ENCODE measurements at regions not wholly inside any gene's neighbourhood (a gene's known extent, or its start where the extent isn't known, plus 50 kb on each side); places are given as distances from the start of the nearest gene placed in this dataset.

- Histone ChIP-seq H3K27me3 (no peaks in the 10 kb centered on the region), H3K4me1 (no peaks in the 10 kb centered on the region), H3K36me3 (no peaks in the 10 kb centered on the region), H3K4me3 (no peak overlapping the region), H3K9ac (ENCODE audit: low read depth in 2 of 2, low read length in 2 of 2) (no peak overlapping the region), H3K27ac (no peak overlapping the region), H3K9me3 (no peaks in the 10 kb centered on the region)
- intact Hi-C loops (cut with DNase I): no loop called here
- DNase-seq: no peak
- TF ChIP-seq CTCF (IDR thresholded peaks at IDR 0.05): no peak
Observed at GRCh38 chr1:199151634-199152425, 513.0 kb downstream of the PTPRC start.

GRCh38 chr1:199152676-199153075 lies 513.8 kb downstream of the PTPRC start:
- intact Hi-C loops (cut with DNase I): no loop called here
- Histone ChIP-seq H3K9me3 (no peaks in the 10 kb centered on the region), H3K4me3 (no peak overlapping the region), H3K4me1 (no peaks in the 10 kb centered on the region), H3K27me3 (no peaks in the 10 kb centered on the region), H3K9ac (ENCODE audit: low read depth in 2 of 2, low read length in 2 of 2) (no peak overlapping the region), H3K27ac (no peak overlapping the region), H3K36me3 (no peaks in the 10 kb centered on the region)
- no peak for TF ChIP-seq CTCF (IDR thresholded peaks at IDR 0.05)
- DNase-seq: no peak

GRCh38 chr1:199155166-199156019 lies 516.6 kb downstream of the PTPRC start:
- Histone ChIP-seq H3K27me3 (no peaks in the 10 kb centered on the region), H3K36me3 (no peaks in the 10 kb centered on the region), H3K4me1 (no peaks in the 10 kb centered on the region), H3K9me3 (no peaks in the 10 kb centered on the region), H3K27ac (no peak overlapping the region), H3K9ac (ENCODE audit: low read depth in 2 of 2, low read length in 2 of 2) (no peak overlapping the region), H3K4me3 (no peak overlapping the region)
- DNase-seq: no peak
- intact Hi-C loops (cut with DNase I): no loop called here
- no peak for TF ChIP-seq CTCF (IDR thresholded peaks at IDR 0.05)

- Histone ChIP-seq H3K9ac (ENCODE audit: low read depth in 2 of 2, low read length in 2 of 2) (no peak overlapping the region), H3K27ac (no peak overlapping the region), H3K36me3 (no peaks in the 10 kb centered on the region), H3K9me3 (no peaks in the 10 kb centered on the region), H3K4me3 (no peak overlapping the region), H3K4me1 (no peaks in the 10 kb centered on the region), H3K27me3 (no peaks in the 10 kb centered on the region)
- TF ChIP-seq CTCF (IDR thresholded peaks at IDR 0.05): no peak
- intact Hi-C loops (cut with DNase I): no loop called here
- no peak for DNase-seq
Observed at GRCh38 chr1:199157494-199157893, 518.7 kb downstream of the PTPRC start.

GRCh38 chr1:199160521-199161318 lies 521.9 kb downstream of the PTPRC start:
- no peak for DNase-seq
- H3K27ac ChIP-seq: no peak overlapping the region
- H3K4me1 ChIP-seq: no peaks in the 10 kb centered on the region
- no peaks in the 10 kb centered on the region for H3K9me3 ChIP-seq
- intact Hi-C loops (cut with DNase I): no loop called here
- H3K4me3 ChIP-seq: no peak overlapping the region
- H3K9ac ChIP-seq (ENCODE audit: low read depth in 2 of 2, low read length in 2 of 2): no peak overlapping the region
- no peaks in the 10 kb centered on the region for H3K27me3 ChIP-seq
- H3K36me3 ChIP-seq: no peaks in the 10 kb centered on the region
- TF ChIP-seq CTCF (IDR thresholded peaks at IDR 0.05): no peak

All from colonic mucosa (tissue), 4 donors.